ENCODE measurements at regions not wholly inside any gene's neighbourhood (a gene's known extent, or its start where the extent isn't known, plus 50 kb on each side); places are given as distances from the start of the nearest gene placed in this dataset.

DNA sequence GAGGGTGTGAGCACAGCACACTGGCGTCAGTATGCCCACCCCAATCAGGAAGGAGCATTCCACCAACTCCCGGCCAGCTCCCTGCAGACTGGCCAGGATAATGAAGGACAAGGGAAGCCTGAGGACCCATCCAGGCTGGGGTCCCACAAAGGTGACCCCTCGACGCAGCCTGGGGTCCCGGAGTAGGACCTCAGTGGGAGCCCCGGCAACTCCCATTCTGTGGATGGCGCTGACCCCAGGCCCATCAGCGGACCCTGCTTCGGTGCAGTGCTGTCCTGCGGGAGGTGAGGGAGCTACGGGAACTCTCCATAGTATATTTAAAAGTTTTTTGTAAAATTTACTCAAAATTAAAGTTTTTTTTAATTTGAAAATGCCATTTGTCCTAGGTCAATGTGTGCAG lies 137.7 kb upstream of the NKX1-1 start:
- TF ChIP-seq POLR2AphosphoS5 (IDR thresholded peaks at IDR 0.05; ENCODE audit: low read depth, low read length): no peak
- TF ChIP-seq SPI1 (IDR thresholded peaks at IDR 0.05; ENCODE audit: low read depth, low read length): no peak
- TF ChIP-seq POLR2A (IDR thresholded peaks at IDR 0.05; ENCODE audit: low read depth, low read length): no peak
- TF ChIP-seq PAX5 (IDR thresholded peaks at IDR 0.05; ENCODE audit: insufficient read depth, low read length, severe bottlenecking): no peak
- TF ChIP-seq TAF1 (IDR thresholded peaks at IDR 0.05; ENCODE audit: low read depth, low read length): no peak
- TF ChIP-seq POU2F2 (IDR thresholded peaks at IDR 0.05; ENCODE audit: low read depth, low read length): no peak
- no peak for DNase-seq (ENCODE audit: insufficient read length, low spot score)
- FAIRE-seq: no peak

DNA sequence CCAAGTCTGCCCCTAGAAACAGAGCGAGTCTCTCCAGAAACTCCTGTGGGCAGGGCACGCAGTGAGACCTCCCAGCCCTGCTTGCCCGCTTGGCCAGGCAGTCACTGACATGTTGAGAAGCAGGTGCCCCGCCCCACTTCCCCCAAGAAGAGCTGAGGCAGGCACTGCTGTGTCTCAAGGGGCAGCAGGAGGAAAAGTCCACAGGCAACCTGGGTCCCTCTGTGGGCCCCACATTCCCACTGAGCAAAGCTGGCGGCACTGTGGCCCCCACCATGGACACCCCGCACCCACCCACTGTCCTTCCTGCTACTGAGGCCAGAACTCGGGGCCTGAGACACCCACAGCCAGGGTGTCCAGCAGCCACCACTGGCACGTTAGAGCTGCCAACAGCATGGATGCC lies 137.3 kb upstream of the NKX1-1 start:
- no peak for FAIRE-seq
- TF ChIP-seq POU2F2 (IDR thresholded peaks at IDR 0.05; ENCODE audit: low read depth, low read length): no peak
- TF ChIP-seq POLR2AphosphoS5 (IDR thresholded peaks at IDR 0.05; ENCODE audit: low read depth, low read length): no peak
- no peak for TF ChIP-seq SPI1 (IDR thresholded peaks at IDR 0.05; ENCODE audit: low read depth, low read length)
- TF ChIP-seq TAF1 (IDR thresholded peaks at IDR 0.05; ENCODE audit: low read depth, low read length): no peak
- no peak for TF ChIP-seq PAX5 (IDR thresholded peaks at IDR 0.05; ENCODE audit: insufficient read depth, low read length, severe bottlenecking)
- TF ChIP-seq POLR2A (IDR thresholded peaks at IDR 0.05; ENCODE audit: low read depth, low read length): no peak

DNA sequence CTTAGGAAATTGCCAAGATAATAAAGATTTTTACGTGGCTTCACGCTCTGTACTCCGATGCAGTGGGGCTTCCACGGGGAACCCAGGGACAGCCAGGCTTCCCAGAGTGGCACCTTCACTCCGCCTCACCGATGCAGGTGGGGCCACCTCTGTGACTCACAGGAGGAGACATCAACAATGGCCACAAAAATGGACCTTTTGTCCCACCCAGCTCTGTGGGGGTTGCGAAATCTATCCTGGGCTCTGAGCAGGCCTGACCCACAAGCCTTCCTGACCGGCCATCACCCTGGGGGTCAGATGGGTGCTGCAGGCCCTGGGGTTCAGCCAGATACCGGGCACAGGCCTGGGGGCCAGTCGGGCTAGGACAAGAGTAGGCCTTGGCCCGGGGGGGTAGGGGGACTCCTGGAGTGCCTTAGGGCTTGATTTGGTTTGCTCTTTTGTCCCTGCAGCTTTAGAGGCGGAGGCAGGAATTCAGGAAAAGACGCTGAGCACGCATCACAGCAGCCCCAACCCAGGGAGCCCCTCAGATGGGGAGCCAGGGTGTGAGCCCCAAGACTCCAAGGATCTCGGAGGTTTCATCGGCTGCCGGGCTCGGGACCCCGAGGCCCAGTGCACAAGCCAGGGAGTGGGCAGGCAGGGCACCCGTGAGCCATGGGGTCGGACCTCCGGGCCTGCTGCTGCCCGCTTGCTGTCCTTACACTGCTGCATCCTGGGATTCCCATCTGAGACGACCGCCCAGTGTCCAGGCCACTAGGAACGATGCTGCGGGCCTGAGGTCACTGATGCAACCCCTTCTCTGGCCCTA lies 136.5 kb upstream of the NKX1-1 start:
- TF ChIP-seq POLR2A (IDR thresholded peaks at IDR 0.05; ENCODE audit: low read depth, low read length) (no peak), POLR2AphosphoS5 (IDR thresholded peaks at IDR 0.05; ENCODE audit: low read depth, low read length) (no peak), PAX5 (IDR thresholded peaks at IDR 0.05; ENCODE audit: insufficient read depth, low read length, severe bottlenecking) (no peak), TAF1 (IDR thresholded peaks at IDR 0.05; ENCODE audit: low read depth, low read length) (no peak), SPI1 (IDR thresholded peaks at IDR 0.05; ENCODE audit: low read depth, low read length) (no peak), POU2F2 (IDR thresholded peaks at IDR 0.05; ENCODE audit: low read depth, low read length) (no peak)
- DNase-seq (ENCODE audit: insufficient read length, low spot score): no peak
- no peak for FAIRE-seq

More for the DNA sequence above, 137.3 kb upstream of the NKX1-1 start:
- DNase-seq (ENCODE audit: insufficient read length, low spot score): no peak

DNA sequence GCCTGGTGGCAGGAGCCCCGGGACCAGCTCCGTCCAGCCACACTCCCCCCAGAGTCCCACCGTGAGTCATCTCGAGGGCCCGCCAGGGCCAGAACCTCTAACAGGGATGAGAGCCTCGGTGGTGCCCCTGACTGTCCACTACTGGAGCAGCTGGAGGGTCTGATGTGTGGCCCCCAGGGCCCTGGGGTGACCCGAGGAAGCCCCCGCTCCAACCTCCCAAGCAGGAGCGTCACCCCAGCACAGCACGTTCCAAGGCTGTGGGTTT lies 135.9 kb upstream of the NKX1-1 start:
- DNase-seq (ENCODE audit: insufficient read length, low spot score): no peak
- TF ChIP-seq TAF1 (IDR thresholded peaks at IDR 0.05; ENCODE audit: low read depth, low read length) (no peak), POU2F2 (IDR thresholded peaks at IDR 0.05; ENCODE audit: low read depth, low read length) (no peak), POLR2A (IDR thresholded peaks at IDR 0.05; ENCODE audit: low read depth, low read length) (no peak), PAX5 (IDR thresholded peaks at IDR 0.05; ENCODE audit: insufficient read depth, low read length, severe bottlenecking) (no peak), POLR2AphosphoS5 (IDR thresholded peaks at IDR 0.05; ENCODE audit: low read depth, low read length) (no peak), SPI1 (IDR thresholded peaks at IDR 0.05; ENCODE audit: low read depth, low read length) (no peak)
- no peak for FAIRE-seq

DNA sequence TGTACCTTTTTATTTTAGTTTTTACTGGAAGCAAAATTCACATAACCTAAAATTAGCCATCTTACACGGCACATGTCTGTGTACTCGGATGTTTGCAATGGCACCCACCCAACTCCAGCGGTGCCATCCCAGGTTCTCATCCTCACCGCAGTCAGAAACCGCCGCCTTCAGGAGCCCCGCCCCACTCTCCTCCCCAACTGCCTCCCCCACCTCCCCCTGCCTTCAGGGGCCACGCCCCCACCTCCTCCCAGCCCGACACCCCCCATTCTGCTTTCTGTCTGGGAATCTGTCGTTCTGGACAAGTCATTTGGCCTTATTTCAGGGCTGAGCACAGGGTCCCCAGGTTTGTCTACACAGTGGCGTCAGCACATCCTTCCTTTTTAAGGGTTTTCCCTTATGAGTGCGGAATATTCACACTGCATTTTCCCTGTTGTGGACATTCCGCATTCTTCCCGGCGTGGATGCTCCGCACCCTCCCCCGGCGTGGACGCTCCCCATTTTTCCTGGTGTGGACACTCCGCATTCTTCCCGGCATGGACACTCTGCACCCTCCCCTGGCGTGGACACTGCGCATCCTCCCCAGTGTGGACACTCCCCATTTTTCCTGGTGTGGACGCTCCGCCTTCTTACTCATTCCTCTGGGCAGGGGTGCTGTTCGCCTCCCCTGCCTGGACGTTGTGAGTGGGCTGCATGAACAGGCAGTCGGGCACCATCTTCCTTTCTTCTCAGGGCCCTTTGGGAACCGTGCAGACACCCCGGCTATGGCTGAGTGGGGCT lies 135.4 kb upstream of the NKX1-1 start:
- DNase-seq (ENCODE audit: insufficient read length, low spot score) (no peak), FAIRE-seq (no peak)
- TF ChIP-seq POLR2A (IDR thresholded peaks at IDR 0.05; ENCODE audit: low read depth, low read length) (no peak), POU2F2 (IDR thresholded peaks at IDR 0.05; ENCODE audit: low read depth, low read length) (no peak), SPI1 (IDR thresholded peaks at IDR 0.05; ENCODE audit: low read depth, low read length) (no peak), PAX5 (IDR thresholded peaks at IDR 0.05; ENCODE audit: insufficient read depth, low read length, severe bottlenecking) (no peak), POLR2AphosphoS5 (IDR thresholded peaks at IDR 0.05; ENCODE audit: low read depth, low read length) (no peak), TAF1 (IDR thresholded peaks at IDR 0.05; ENCODE audit: low read depth, low read length) (no peak)

DNA sequence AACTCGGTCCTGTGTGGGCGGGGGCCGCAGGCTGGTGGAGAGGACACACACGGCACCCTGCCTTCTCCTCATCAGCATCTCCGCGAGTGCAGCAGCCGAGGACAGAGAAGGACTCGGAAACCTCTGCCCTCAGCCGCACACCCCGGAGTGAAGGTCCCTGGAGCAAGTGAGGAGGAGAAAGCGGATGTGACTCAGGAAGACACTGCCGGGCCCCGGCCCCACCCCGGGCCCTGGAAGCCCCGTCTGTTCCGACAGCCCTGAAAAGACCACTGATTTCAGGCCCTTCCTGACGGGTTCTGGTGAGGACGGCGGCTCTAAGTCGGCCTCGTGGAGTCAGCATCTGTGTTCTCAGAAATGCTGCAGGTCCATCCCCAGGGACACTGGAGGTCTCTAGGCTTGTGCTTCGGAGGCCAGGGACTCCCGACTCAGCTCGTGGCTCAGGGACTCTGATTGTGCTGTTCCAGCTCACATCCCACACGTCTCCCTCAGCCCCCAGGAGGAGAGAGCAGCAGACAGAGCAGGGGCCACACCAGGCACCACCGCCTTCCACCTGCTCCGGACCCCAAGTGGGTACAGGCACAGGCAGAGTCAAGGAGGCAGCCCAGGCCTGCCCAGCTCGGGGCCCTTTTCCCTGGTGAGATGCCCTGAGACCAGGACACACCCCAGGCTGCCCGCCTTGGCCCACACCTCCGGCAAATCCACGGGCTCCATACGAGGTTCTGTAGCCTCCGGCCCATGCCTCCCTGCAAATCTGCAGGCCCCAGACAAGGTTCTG lies 134.5 kb upstream of the NKX1-1 start:
- no peak for FAIRE-seq
- no peak for TF ChIP-seq PAX5 (IDR thresholded peaks at IDR 0.05; ENCODE audit: insufficient read depth, low read length, severe bottlenecking)
- no peak for TF ChIP-seq TAF1 (IDR thresholded peaks at IDR 0.05; ENCODE audit: low read depth, low read length)
- no peak for TF ChIP-seq SPI1 (IDR thresholded peaks at IDR 0.05; ENCODE audit: low read depth, low read length)
- TF ChIP-seq POLR2AphosphoS5 (IDR thresholded peaks at IDR 0.05; ENCODE audit: low read depth, low read length): no peak
- TF ChIP-seq POU2F2 (IDR thresholded peaks at IDR 0.05; ENCODE audit: low read depth, low read length): no peak
- TF ChIP-seq POLR2A (IDR thresholded peaks at IDR 0.05; ENCODE audit: low read depth, low read length): no peak
- DNase-seq (ENCODE audit: insufficient read length, low spot score): no peak

DNA sequence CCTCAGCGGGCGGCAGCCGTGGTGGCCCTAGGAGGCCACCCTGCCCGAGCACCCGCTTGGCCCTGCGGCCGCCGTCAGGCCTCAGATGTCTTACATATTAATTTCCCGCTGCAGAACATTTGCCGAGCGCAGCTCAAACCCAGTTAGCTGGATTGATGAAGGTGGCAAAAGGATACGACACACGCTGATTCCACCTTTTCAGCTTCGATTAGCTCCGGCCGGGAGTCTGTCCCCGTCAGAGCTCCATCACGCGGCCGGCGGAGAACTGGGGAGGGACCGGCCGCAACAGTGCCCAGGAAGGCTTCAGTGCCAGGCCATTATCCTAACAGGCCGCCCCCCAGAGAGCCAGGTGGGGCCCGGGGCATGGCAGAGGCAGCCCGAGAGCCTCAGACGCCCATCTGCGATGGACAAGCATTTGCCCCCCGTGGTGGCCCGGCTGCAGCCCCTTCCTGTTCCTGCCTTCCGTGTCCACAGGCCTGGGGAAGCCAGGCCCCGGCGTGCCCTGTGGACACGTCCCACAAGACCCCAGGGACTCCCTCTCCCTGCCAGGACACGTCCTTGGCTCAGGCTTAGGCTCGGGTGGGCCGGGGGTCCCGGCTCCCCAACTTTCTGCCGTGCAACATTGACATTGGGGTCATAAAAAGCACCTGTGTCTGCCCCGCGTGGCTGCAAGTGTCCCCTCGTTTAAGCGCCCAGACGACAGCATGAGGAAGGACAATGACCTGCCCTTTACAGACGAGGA lies 133.8 kb upstream of the NKX1-1 start:
- FAIRE-seq: no peak
- DNase-seq (ENCODE audit: insufficient read length, low spot score): no peak
- TF ChIP-seq POU2F2 (IDR thresholded peaks at IDR 0.05; ENCODE audit: low read depth, low read length) (no peak), TAF1 (IDR thresholded peaks at IDR 0.05; ENCODE audit: low read depth, low read length) (no peak), POLR2AphosphoS5 (IDR thresholded peaks at IDR 0.05; ENCODE audit: low read depth, low read length) (no peak), PAX5 (IDR thresholded peaks at IDR 0.05; ENCODE audit: insufficient read depth, low read length, severe bottlenecking) (no peak), POLR2A (IDR thresholded peaks at IDR 0.05; ENCODE audit: low read depth, low read length) (no peak), SPI1 (IDR thresholded peaks at IDR 0.05; ENCODE audit: low read depth, low read length) (no peak)

DNA sequence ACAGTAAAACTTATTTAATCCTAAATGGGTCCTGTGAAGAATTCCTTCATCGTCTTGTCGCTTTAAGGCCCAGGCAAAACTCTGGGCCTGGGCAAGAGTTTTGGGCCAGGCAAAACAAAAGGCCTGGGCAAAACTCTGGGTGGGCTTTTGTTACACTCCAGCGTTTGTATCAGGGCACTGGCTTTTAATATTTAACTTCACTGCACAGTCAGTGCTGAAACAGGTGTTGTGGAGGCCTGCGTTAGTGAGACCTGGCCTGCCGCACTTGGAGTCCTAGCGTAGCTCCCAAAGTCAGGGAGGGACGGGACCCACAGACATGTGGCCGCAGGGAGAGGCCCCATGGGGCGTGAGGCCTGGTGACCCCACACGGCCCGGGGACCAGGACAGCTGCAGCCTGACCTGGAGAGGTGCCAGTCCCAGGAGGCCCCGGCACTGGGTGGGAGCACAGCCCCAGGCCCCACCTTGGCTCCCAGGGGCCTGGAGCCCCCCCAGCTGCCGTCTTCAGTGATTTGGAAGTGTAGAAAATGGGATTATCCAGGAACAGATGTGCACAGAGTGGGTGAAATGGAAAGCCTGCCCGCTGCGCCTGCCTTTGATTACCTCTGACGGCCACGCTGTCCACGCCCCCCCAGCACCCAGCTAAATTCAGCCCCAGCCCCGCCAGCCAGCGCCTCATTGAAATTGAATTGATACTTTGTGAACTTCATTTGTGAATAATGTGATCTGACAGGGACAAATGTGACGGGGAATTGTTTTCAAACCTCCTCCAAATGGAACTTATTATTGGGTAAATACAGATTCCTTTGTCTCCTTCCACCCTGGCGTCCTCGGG lies 132.9 kb upstream of the NKX1-1 start:
- DNase-seq (ENCODE audit: insufficient read length, low spot score): no peak
- TF ChIP-seq POU2F2 (IDR thresholded peaks at IDR 0.05; ENCODE audit: low read depth, low read length): no peak
- TF ChIP-seq POLR2AphosphoS5 (IDR thresholded peaks at IDR 0.05; ENCODE audit: low read depth, low read length): no peak
- no peak for TF ChIP-seq SPI1 (IDR thresholded peaks at IDR 0.05; ENCODE audit: low read depth, low read length)
- TF ChIP-seq PAX5 (IDR thresholded peaks at IDR 0.05; ENCODE audit: insufficient read depth, low read length, severe bottlenecking): no peak
- no peak for TF ChIP-seq TAF1 (IDR thresholded peaks at IDR 0.05; ENCODE audit: low read depth, low read length)
- TF ChIP-seq POLR2A (IDR thresholded peaks at IDR 0.05; ENCODE audit: low read depth, low read length): no peak
- no peak for FAIRE-seq

Data from GM12891 (cell line).